Panc1 (cell line): ENCODE measurements at regions not wholly inside any gene's neighbourhood (a gene's known extent, or its start where the extent isn't known, plus 50 kb on each side); places are given as distances from the start of the nearest gene placed in this dataset.
"Not testable (repeated sequence)": the region's sequence is repeated elsewhere in the genome, so short reads cannot be mapped to it uniquely, and the experiment has no call there.

Experiments used
- SIN3A ChIP-seq: IDR thresholded peaks from 2 replicates; pipeline ENCODE4 v1.6.1; 2012; ENCODE audit warnings: low read depth, mild to moderate bottlenecking, low read length, moderate library complexity, borderline replicate concordance; ENCODE audit not compliant: insufficient read depth
- TF ChIP-seq, protein P1 (sequence below): fragments of 450-650 bp; IDR thresholded peaks from 2 replicates; pipeline ENCODE4 v1.5.1; 2017; ENCODE audit warnings: mild to moderate bottlenecking

DNA sequence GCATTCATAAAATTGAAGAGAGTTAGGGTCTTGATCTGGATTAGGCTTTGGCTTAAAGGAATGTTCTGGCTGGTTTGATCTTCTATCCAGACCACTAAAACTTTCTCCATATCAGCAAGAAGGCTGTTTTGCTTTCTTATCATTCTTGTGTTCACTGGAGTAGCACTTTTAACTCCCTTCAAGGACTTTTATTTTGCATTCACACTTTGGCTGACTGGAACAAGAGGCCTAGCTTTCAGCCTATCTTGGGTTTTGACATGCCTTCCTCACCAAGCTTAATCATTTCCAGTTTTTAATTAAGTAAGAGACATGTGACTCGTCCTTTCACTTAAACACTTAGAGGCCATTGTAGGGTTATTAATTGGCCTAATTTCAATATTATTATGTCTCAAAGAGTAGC, 190.3 kb downstream of the RAB11FIP2 start:
- TF ChIP-seq, protein P1, sequence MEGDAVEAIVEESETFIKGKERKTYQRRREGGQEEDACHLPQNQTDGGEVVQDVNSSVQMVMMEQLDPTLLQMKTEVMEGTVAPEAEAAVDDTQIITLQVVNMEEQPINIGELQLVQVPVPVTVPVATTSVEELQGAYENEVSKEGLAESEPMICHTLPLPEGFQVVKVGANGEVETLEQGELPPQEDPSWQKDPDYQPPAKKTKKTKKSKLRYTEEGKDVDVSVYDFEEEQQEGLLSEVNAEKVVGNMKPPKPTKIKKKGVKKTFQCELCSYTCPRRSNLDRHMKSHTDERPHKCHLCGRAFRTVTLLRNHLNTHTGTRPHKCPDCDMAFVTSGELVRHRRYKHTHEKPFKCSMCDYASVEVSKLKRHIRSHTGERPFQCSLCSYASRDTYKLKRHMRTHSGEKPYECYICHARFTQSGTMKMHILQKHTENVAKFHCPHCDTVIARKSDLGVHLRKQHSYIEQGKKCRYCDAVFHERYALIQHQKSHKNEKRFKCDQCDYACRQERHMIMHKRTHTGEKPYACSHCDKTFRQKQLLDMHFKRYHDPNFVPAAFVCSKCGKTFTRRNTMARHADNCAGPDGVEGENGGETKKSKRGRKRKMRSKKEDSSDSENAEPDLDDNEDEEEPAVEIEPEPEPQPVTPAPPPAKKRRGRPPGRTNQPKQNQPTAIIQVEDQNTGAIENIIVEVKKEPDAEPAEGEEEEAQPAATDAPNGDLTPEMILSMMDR: not testable (repeated sequence)
- not testable (repeated sequence) for TF ChIP-seq SIN3A
